ENCODE measurements at regions not wholly inside any gene's neighbourhood (a gene's known extent, or its start where the extent isn't known, plus 50 kb on each side); places are given as distances from the start of the nearest gene placed in this dataset.

DNA sequence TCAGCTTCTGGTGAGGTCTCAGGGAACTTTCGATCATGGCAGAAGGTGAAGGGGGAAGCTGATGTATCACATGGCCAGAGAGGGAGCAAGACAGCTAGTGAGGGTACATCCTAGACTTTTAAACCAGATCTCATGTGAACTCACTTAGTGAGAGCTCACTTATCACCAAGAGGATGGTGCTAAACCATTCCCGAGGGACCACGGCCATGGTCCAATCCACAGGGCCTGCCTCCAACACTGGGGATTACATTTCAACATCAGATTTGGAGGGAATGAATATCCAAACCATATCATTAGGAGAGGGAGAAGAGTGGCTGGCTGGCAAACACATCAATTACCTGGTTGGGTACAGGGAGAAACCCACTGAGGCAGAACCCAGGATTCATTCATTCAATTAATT is 75.7 kb upstream of the HAAO start:
- no peak for TF ChIP-seq EZH2 (IDR thresholded peaks at IDR 0.05; ENCODE audit: borderline replicate concordance, low read depth, low read length, severe bottlenecking)
- TF ChIP-seq, protein P1, sequence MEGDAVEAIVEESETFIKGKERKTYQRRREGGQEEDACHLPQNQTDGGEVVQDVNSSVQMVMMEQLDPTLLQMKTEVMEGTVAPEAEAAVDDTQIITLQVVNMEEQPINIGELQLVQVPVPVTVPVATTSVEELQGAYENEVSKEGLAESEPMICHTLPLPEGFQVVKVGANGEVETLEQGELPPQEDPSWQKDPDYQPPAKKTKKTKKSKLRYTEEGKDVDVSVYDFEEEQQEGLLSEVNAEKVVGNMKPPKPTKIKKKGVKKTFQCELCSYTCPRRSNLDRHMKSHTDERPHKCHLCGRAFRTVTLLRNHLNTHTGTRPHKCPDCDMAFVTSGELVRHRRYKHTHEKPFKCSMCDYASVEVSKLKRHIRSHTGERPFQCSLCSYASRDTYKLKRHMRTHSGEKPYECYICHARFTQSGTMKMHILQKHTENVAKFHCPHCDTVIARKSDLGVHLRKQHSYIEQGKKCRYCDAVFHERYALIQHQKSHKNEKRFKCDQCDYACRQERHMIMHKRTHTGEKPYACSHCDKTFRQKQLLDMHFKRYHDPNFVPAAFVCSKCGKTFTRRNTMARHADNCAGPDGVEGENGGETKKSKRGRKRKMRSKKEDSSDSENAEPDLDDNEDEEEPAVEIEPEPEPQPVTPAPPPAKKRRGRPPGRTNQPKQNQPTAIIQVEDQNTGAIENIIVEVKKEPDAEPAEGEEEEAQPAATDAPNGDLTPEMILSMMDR (IDR thresholded peaks at IDR 0.05; ENCODE audit: extremely low read depth in 1 of 2, insufficient read depth in 1 of 2, low read depth in 1 of 2, low read length in 2 of 2) = no peak
- no peak for TF ChIP-seq FOS (IDR thresholded peaks at IDR 0.05; ENCODE audit: borderline replicate concordance, insufficient read depth, low read length)
- TF ChIP-seq, protein P2, sequence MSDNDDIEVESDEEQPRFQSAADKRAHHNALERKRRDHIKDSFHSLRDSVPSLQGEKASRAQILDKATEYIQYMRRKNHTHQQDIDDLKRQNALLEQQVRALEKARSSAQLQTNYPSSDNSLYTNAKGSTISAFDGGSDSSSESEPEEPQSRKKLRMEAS (IDR thresholded peaks at IDR 0.05; ENCODE audit: insufficient read depth, insufficient read length) = no peak
- TF ChIP-seq POLR2A (IDR thresholded peaks at IDR 0.05; ENCODE audit: low read depth, low read length) = no peak
- TF ChIP-seq JUN (IDR thresholded peaks at IDR 0.05; ENCODE audit: borderline replicate concordance, insufficient read depth, insufficient read length, low read depth) = no peak
- no peak for TF ChIP-seq POLR2AphosphoS5 (IDR thresholded peaks at IDR 0.05; ENCODE audit: insufficient read depth, low read depth, low read length)
- no peak for TF ChIP-seq MYC (IDR thresholded peaks at IDR 0.05; ENCODE audit: low read depth, low read length)

Measured in endothelial cell of umbilical vein (primary cell).